Inflammatory macrophage (primary cell): ENCODE measurements at regions not wholly inside any gene's neighbourhood (a gene's known extent, or its start where the extent isn't known, plus 50 kb on each side); places are given as distances from the start of the nearest gene placed in this dataset.
"Not testable (repeated sequence)": the region's sequence is repeated elsewhere in the genome, so short reads cannot be mapped to it uniquely, and the experiment has no call there.

ENCODE experiments used
- DNase-seq, 2 donors: peaks; one replicate each; pipeline ENCODE4 v3.0.0-alpha.2; 2020 to 2022

GRCh38 chr17:37859451-37859850 is 64.8 kb upstream of the TBC1D3K start:
- no peak for DNase-seq

- DNase-seq, result not testable (repeated sequence)
These were observed 65.8 kb upstream of the TBC1D3K start for GRCh38 chr17:37858391-37858790.

GRCh38 chr17:37856245-37856644 is 68.0 kb upstream of the TBC1D3K start:
- DNase-seq, result no peak

DNA sequence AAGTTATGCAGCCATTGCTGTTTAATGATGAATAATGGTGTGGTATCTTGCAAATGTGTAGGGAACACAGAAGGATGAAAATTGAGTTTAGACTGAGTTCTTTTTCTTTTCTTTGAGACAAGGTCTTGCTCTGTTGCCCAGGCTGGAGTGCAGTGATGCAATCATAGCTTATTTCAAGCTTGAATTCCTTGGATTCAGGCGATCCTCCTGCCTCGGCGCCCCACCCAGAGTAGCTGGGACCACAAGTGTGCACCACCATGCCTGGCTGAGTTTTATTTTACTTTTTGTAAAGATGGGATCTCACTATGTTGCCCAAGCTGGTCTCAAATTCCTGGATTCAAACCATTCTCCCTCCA is 74.6 kb upstream of the TBC1D3K start:
- DNase-seq, result no peak

GRCh38 chr17:37848690-37849616 is 75.3 kb upstream of the TBC1D3K start:
- peak; percentile 89 to 92 for DNase-seq

DNA sequence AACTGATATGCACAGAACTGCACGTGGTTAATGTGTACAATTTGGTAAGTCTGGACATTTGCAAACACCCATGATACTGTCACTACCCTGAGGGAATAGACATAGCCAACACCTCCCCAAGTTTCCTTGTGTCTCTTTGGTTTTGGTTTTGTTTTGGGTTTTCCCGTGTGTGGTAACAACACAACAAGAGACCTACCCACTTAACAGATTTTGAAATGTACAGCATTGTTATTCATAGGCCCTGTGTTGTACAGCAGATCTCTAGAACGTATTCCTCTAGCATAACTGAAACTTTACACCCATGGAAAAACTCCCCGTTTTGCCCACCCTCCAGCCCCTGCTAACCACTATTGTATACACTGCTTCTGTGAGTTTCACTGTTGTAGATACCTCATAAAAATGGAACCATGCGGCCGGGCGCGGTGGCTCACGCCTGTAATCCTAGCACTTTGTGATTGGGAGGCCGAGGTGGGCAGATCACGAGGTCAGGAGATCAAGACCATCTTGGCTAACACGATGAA is 76.3 kb upstream of the TBC1D3K start:
- peak; percentile 26 to 49 for DNase-seq

GRCh38 chr17:37847102-37847501 is 77.1 kb upstream of the TBC1D3K start:
- DNase-seq, result no peak

DNA sequence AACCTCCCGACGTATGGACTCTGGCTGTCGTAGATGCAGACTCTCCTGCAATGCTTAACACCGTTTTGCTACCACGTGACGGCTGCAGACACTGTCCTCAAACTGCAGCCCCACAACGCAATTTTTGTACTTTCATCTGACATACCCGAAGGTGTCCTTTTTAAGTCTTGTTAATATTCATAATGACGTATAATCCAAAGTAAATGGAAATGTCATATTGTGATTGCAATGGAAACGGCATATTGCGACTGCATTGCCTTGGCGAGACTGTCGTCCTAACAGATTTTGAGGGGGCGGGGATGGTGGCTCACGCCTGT is 79.3 kb upstream of the TBC1D3K start:
- DNase-seq, result no peak

DNA sequence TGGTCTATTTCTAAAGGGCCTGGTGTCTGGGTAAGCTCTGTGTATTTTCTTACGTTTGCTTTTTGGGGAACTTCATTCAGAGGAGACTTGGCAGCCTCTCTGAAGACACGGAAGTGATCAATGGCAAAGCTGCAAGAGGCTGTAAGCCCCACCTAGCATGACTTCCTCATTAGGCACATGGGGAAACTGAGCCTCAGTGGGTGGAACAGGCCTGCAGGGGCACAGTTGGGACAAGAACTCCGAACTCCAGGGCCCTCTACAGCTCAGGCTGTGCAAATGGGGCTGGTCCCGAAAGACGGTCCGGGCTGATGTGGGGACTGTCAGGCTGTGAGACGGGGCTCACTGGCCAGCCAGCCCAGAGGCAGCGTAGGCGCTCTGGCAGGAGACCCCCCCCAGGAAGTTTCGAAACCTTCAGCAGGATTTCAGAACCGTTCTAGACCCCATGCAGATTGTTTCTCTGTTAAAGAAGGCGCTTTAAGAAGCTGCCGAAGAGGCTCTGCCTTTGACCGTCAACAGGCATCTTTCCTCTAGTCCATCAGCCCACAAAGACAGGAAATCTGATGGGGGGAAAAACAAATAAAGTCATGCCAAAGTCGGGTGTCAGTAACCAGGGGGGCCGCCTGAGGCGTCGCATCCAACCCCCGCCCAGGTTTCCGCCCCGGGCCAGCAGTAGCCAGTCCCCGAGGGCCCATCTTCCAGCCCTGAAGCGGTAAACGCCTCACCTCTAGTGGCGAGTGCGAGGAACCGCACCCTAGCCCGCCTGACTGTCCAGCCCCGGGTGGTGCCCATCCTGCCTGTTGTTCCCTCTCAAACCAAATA is 79.8 kb upstream of the TBC1D3K start:
- peak; percentile 79 for DNase-seq

- DNase-seq, result no peak
These were observed 81.8 kb upstream of the TBC1D3K start for GRCh38 chr17:37842401-37842800.

GRCh38 chr17:37841232-37841631 is 83.0 kb upstream of the TBC1D3K start:
- DNase-seq, result peak; percentile 17 to 35

DNA sequence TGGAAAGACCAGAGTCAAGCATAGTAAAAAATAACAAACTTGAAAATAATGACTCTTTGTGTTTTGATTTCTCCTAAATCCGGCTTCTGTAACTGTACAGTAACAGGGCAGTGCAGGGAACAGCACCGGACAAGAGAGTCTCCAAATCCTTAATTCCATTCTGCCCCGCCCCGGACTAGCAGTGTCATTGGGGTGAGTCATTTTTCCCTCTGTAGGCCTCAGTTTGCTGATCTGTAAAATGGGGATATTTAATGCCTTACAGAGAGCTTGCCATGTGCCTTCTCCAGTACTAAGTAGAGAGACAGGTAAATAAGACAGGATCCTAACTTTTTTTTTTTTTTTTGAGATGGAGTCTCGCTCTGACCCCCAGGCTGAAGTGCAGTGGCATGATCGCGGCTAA is 83.6 kb upstream of the TBC1D3K start:
- no peak for DNase-seq

GRCh38 chr17:37839196-37839978 is 84.8 kb upstream of the TBC1D3K start:
- no peak for DNase-seq

GRCh38 chr17:37838276-37838675 is 85.9 kb upstream of the TBC1D3K start:
- DNase-seq, result no peak

DNA sequence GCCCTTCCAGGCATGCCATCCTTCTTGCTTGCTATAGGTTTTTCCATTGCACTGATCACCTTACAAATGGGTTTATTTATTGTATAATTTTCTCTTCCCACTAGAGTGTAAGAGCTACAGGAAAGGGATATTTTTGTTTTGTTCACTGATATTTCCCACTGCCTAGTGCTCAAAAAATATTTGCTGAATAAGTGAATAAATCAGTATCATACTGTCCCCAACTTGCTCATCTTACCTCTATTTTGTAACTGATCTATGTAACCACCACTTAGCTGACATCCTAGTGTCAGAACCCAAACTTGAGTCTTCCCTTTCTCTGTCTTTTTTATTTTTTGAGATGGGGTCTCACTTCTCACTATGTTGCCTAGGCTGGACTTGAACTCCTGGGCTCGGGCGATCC is 87.6 kb upstream of the TBC1D3K start:
- no peak for DNase-seq

- DNase-seq, result no peak
These were observed 89.3 kb upstream of the HNF1B start for GRCh38 chr17:37834168-37834567.

GRCh38 chr17:37833237-37833859 is 88.5 kb upstream of the HNF1B start:
- DNase-seq, result peak; percentile 59 to 72

GRCh38 chr17:37831986-37832385 is 87.1 kb upstream of the HNF1B start:
- DNase-seq, result no peak

GRCh38 chr17:37831492-37831891 is 86.6 kb upstream of the HNF1B start:
- no peak for DNase-seq

GRCh38 chr17:37830151-37830993 is 85.5 kb upstream of the HNF1B start:
- DNase-seq, result no peak

- peak; percentile 41 to 50 for DNase-seq
These were observed 84.8 kb upstream of the HNF1B start for GRCh38 chr17:37829592-37830123.
